ENCODE measurements at regions not wholly inside any gene's neighbourhood (a gene's known extent, or its start where the extent isn't known, plus 50 kb on each side); places are given as distances from the start of the nearest gene placed in this dataset.

DNA sequence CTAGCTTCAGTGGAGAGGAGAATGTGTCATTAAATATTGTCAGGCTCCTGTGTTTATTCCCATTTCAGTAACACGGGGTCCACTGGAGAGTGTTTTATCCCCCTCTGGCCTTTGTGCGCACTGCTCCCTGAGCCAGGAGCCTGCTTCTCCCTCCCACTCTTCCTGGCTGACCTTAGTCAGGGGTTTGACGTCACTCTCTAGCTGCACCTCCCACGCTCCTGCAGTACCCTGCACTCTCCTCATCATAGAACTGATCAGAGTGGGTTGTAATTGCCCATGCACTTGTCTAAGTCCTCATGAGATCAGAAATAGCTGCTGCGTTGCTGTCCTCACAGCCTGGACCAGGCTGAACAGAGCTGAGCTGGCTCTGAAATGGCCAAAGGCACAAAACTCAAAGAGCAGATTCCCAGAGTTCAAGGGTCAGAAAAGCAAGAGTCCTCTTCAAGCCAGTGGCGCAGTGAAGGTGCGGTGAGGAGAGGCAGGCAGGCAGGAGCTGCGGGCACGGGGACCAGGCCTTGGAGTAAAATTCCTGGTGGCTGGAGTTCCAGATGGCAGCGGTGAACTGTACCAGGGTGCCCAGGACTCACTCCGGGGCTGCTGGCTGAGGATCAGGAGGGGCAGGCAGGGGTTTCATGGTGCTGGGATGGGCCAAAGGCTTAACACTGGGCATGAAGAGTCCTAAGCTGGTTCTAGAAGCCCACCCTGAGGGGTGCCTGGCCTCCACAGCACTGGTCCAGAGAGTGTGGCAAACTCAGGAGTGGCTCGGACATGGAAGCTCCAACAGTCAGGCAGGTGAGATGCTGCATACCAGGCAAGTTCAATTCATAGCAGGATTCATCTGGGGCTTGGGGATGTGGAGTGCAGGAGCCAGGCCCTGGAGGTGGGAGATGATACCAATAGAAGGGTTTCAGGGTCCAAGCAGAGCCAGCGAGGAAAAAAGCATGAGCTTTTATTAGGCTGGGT lies 170.9 kb downstream of the SCP2D1 start:
- H3K4me3 Mint-ChIP-seq: no peak overlapping the region
- peaks cover 7% of the 10 kb centered on the region for H3K27me3 Mint-ChIP-seq
- ATAC-seq (no peak), DNase-seq (no peak)
- H3K27ac Mint-ChIP-seq: peak overlapping the region; percentile 33 to 89
- H3K9me3 Mint-ChIP-seq: no peaks in the 10 kb centered on the region
- no peaks in the 10 kb centered on the region for H3K4me1 Mint-ChIP-seq

GRCh38 chr20:18985551-18985950 lies 172.0 kb downstream of the SCP2D1 start:
- ATAC-seq: no peak
- Mint-ChIP-seq H3K4me1 (no peaks in the 10 kb centered on the region), H3K27ac (no peak overlapping the region), H3K9me3 (no peaks in the 10 kb centered on the region), H3K27me3 (peaks cover 7% of the 10 kb centered on the region), H3K4me3 (no peak overlapping the region)
- no peak for DNase-seq

DNA sequence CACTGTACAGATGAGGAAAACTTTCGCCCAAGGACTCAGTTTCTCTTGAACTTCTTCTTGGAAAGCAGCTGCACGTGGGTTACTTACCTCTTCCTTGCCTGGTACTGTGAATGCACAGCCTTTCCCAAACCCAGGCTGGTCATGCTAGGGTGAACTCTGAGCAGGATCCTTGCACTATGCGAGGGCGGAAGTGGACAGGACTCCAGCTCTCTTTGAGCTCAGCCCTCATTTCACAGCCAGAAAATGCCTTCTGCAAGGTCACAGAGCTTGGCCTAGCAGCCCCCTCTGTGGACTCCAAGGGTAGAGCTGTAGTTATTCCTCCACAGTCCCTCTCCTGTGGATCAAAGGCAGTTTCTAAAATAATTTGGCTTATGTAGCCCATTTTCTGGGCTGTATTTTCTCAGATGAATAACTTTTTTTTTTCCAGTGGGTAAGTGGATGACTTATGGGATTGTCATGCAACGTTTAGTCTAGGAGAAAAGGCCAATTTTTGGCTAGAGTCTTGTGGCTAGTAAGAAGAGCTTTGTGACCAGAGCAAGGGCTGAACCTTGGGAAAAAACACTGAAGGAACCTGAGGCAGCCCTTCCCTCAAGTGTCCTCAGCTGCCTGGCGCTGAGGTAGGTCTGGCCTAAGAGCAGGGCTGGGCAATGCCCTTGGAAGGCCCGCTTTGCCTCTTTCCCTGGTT lies 172.7 kb downstream of the SCP2D1 start:
- Mint-ChIP-seq H3K27ac (peak overlapping the region in 1 of 2 donors; percentile 92), H3K9me3 (no peaks in the 10 kb centered on the region), H3K4me3 (no peak overlapping the region), H3K4me1 (no peaks in the 10 kb centered on the region), H3K27me3 (peaks cover 7% of the 10 kb centered on the region)
- ATAC-seq (no peak), DNase-seq (no peak)

DNA sequence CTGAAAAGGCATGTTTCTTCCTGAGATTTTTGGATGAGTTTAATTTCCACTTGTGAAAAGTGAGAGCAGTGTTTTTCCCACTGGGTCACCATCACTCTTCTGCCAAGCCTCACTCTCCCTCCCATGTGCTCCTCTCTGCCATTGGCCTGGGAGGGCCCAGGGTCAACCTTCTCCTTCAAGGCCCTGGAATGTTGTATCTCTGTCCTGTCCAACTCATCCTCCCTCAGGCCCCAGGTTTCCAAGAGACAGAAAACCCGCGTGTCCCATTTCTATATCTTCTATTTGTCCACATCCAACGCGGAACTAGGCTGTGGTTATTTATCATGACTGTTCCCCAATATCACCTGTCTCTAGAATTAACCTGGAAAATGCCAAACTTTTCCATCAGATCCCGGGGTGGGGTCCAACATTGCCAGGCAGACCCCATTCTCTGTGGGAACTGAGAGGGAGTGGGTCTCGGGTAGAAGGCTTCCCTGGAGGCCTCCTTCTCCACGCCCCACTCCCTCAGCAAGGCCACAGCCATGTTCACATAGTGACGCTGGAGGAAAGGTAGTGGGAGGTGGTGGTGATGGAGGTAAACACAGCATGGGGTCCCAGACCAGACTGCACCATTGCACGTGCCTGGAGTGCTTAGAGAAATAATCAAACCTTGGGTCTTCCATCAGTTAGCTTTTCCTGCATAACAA lies 173.5 kb downstream of the SCP2D1 start:
- H3K27ac Mint-ChIP-seq: no peak overlapping the region
- no peak for DNase-seq
- ATAC-seq: no peak
- no peak overlapping the region for H3K4me3 Mint-ChIP-seq
- H3K4me1 Mint-ChIP-seq: no peaks in the 10 kb centered on the region
- peaks cover 7% of the 10 kb centered on the region for H3K27me3 Mint-ChIP-seq
- no peaks in the 10 kb centered on the region for H3K9me3 Mint-ChIP-seq

- no peak overlapping the region for H3K27ac Mint-ChIP-seq
- H3K9me3 Mint-ChIP-seq: no peaks in the 10 kb centered on the region
- peaks cover 7% of the 10 kb centered on the region for H3K27me3 Mint-ChIP-seq
- no peaks in the 10 kb centered on the region for H3K4me1 Mint-ChIP-seq
- H3K4me3 Mint-ChIP-seq: no peak overlapping the region
- ATAC-seq (no peak), DNase-seq (no peak)
These were observed 174.3 kb downstream of the SCP2D1 start for GRCh38 chr20:18987781-18988360.

DNA sequence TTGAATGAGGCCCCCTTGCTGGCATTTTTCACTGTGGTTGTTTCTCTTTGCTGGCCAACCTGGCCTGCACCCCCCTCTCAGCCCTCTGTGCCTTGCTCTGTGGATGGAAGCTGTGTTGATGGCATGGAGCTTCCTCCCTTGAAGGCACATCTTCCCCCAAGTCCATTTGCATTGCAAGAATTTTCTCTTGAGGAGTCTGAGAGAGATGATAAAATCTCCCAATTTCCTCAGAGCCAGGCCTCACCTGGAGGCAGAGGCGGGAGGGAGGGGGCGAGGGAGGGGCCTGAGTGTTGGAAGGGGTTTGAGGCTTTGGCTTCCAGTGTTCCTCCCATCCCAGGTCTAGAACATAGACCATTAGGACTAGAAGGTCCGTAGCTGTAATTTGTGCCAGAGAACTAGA lies 175.1 kb downstream of the SCP2D1 start:
- H3K27ac Mint-ChIP-seq: no peak overlapping the region
- H3K9me3 Mint-ChIP-seq: no peaks in the 10 kb centered on the region
- no peak overlapping the region for H3K4me3 Mint-ChIP-seq
- no peak for ATAC-seq
- DNase-seq: no peak
- H3K27me3 Mint-ChIP-seq: peaks cover 7% of the 10 kb centered on the region
- H3K4me1 Mint-ChIP-seq: no peaks in the 10 kb centered on the region

DNA sequence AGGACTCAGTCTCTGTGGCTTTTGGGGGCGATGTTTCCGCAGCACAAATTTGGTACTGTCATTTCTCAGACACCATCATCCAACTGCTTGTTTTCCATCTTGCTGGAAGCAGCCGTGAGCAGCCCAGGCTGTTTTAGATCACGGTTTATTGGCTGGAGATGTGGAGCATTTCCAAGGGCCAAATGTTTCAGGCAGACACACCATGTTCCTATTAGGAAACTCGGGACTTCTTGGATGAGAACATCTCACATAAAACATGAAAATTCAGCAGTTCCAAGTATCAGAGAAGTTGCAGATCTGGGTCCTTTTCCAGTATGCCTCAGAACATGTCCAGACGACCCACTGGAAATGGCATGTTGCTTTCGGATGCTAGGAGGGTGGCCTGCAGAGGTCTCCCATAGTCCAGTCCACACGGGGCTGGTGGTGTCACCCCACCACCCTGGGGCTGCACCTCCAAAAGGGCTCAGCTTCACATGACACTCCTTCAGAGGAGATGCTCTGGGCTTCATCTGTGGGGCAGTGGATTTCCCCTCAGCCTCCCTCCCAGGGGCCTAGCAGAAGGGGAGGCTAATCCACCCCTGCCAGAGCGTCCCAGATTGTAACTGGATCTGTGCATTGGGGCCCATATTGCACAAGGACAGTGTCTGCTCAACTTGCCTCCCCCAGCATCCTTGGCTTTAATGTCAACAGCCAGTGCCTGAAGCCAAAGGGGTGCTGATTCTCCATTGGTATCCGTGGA lies 176.3 kb downstream of the SCP2D1 start:
- no peaks in the 10 kb centered on the region for H3K27me3 Mint-ChIP-seq
- no peak overlapping the region for H3K4me3 Mint-ChIP-seq
- H3K9me3 Mint-ChIP-seq: no peaks in the 10 kb centered on the region
- no peaks in the 10 kb centered on the region for H3K4me1 Mint-ChIP-seq
- DNase-seq (no peak), ATAC-seq (no peak)
- H3K27ac Mint-ChIP-seq: no peak overlapping the region

- Mint-ChIP-seq H3K27me3 (no peaks in the 10 kb centered on the region), H3K9me3 (no peaks in the 10 kb centered on the region), H3K4me1 (no peaks in the 10 kb centered on the region), H3K27ac (no peak overlapping the region), H3K4me3 (no peak overlapping the region)
- ATAC-seq: no peak
- DNase-seq: no peak
These were observed 177.4 kb downstream of the SCP2D1 start for GRCh38 chr20:18991012-18991411.

DNA sequence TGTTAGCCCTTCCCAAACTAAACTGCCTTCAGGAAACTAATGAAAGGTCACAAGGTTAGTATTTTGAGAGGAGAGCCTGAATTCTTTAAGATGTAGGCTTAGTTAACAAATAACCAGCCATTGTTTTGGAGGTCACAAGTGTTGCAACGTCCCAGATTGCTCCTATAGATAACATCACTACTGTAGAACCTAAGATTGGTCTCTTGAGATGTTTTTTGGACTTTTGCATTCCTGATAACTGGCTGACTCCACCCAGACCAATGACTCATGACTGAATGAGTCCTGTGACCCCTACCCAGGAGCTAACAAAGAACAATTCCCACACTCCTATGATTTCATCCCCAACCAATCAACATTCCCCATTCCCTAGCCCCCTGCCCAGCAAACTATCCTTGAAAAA lies 178.8 kb downstream of the SCP2D1 start:
- DNase-seq (no peak), ATAC-seq (no peak)
- Mint-ChIP-seq H3K27me3 (no peaks in the 10 kb centered on the region), H3K4me3 (no peak overlapping the region), H3K9me3 (no peaks in the 10 kb centered on the region), H3K27ac (no peak overlapping the region), H3K4me1 (no peaks in the 10 kb centered on the region)

DNA sequence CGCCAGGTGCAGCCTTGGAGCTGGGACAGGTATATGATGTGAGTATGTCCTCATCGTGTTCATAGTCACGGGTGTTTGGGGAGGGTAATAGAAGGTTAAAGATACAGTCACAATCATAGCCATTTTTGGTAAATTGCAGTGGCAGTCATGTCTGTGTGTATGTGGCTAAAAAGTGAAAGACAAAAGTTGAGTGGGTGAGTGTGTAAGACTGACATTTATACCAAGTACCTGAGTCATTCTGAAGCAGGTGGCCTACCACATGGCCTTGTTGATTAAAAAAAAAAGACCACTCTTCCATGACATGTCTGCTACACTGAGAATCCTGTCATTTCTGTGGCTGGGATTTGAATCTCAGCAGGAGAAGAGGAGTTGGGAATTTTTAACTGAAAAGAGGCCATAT lies 181.9 kb downstream of the SCP2D1 start:
- Mint-ChIP-seq H3K4me3 (no peak overlapping the region), H3K27me3 (no peaks in the 10 kb centered on the region), H3K27ac (no peak overlapping the region), H3K4me1 (no peaks in the 10 kb centered on the region), H3K9me3 (no peaks in the 10 kb centered on the region)
- DNase-seq (no peak), ATAC-seq (no peak)

GRCh38 chr20:18999086-18999485 lies 185.5 kb downstream of the SCP2D1 start:
- Mint-ChIP-seq H3K4me3 (no peak overlapping the region), H3K27ac (no peak overlapping the region), H3K9me3 (no peaks in the 10 kb centered on the region), H3K4me1 (no peaks in the 10 kb centered on the region), H3K27me3 (no peaks in the 10 kb centered on the region)
- ATAC-seq: no peak
- no peak for DNase-seq

DNA sequence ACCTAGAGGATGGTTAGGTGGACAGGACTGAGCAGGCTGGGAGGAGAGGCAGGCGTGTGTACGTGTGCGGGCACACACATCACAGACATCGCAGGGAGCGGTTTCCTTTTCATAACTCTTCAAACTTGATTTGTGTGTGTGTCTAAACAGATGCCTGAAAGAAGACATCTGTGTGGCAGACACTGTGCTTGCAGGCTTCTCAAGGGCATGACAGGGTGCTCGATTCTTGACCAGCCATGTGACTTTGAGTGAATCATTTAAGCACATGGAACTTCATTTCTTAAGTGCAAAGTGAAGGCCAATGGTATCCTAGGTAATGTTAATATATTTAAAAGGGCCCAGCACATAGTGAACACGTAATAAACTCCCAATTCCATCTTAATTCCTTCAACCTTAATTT lies 186.5 kb downstream of the SCP2D1 start:
- no peaks in the 10 kb centered on the region for H3K9me3 Mint-ChIP-seq
- no peaks in the 10 kb centered on the region for H3K4me1 Mint-ChIP-seq
- DNase-seq (no peak), ATAC-seq (no peak)
- H3K27me3 Mint-ChIP-seq: no peaks in the 10 kb centered on the region
- no peak overlapping the region for H3K4me3 Mint-ChIP-seq
- no peak overlapping the region for H3K27ac Mint-ChIP-seq

DNA sequence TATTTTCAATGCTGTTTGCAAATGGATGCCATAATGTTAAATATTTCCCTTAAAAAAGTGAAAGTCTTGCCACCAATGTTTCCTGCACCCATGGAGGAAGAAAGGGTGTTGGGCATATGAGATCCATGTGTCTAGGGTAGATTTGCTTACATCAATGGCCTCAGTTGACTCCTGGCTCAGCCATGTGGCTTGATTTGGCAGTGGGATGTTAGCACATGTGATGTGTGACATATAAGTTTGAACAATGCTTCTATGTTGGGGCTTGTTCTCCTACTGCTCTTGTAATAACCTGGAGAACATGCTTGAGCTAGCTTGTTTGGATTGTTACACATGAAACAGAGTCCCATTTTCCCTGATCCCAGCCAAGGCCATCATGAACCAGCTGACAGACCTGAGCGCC lies 187.6 kb downstream of the SCP2D1 start:
- ATAC-seq: no peak
- no peaks in the 10 kb centered on the region for H3K9me3 Mint-ChIP-seq

GRCh38 chr20:19003366-19004336 lies 190.1 kb downstream of the SCP2D1 start:
- Mint-ChIP-seq H3K27me3 (no peaks in the 10 kb centered on the region), H3K9me3 (no peaks in the 10 kb centered on the region), H3K27ac (no peak overlapping the region), H3K4me1 (no peaks in the 10 kb centered on the region), H3K4me3 (no peak overlapping the region)
- DNase-seq (no peak), ATAC-seq (no peak)

More for the DNA sequence above, 187.6 kb downstream of the SCP2D1 start:
- no peak overlapping the region for H3K4me3 Mint-ChIP-seq
- no peak overlapping the region for H3K27ac Mint-ChIP-seq
- H3K4me1 Mint-ChIP-seq: no peaks in the 10 kb centered on the region
- no peak for DNase-seq
- no peaks in the 10 kb centered on the region for H3K27me3 Mint-ChIP-seq

Data from stimulated activated naive CD8-positive, alpha-beta T cell treated with anti-CD3 and anti-CD28 coated beads, Interleukin-15, amount 100 ng/mL, for 72 hours (primary cell).